ENCODE measurements at regions not wholly inside any gene's neighbourhood (a gene's known extent, or its start where the extent isn't known, plus 50 kb on each side); places are given as distances from the start of the nearest gene placed in this dataset.

GRCh38 chr13:109651854-109652253 lies 134.5 kb downstream of the IRS2 start (continued):
- no peak for TF ChIP-seq MLX (CRISPR knock-in tag; IDR thresholded peaks at IDR 0.05)

DNA sequence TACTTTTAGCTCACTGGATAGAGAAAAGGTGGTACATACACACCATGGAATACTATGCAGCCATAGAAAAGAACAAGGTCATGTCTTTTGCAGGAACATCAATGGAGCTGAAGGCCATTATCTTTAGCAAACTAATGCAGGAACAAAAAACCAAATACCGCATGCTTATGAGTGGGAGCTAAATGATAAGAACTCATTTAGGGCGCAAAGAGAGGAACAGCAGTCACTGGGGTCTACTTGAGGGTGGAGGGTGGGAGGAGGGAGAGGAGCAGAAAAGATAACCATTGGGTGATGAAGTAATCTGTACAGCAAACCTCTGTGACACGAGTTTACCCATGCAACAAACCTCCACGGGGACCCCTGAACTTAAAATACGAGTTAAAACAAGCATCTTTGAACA lies 135.1 kb downstream of the IRS2 start:
- DNase-seq (ENCODE audit: low spot score) (no peak), ATAC-seq (no peak)
- no peak overlapping the region for H3K4me3 Mint-ChIP-seq
- H3K9me3 Mint-ChIP-seq = peaks cover 9% of the 10 kb centered on the region
- TF ChIP-seq ELF4 (CRISPR knock-in tag; IDR thresholded peaks at IDR 0.05; ENCODE audit: low read depth) (no peak), STAT6 (CRISPR knock-in tag; conservative IDR thresholded peaks at IDR 0.05; ENCODE audit: low read depth) (no peak), GRHL2 (CRISPR knock-in tag; IDR thresholded peaks at IDR 0.05; ENCODE audit: insufficient replicate concordance, severe bottlenecking) (no peak), CREB1 (CRISPR knock-in tag; IDR thresholded peaks at IDR 0.05) (no peak), EMX1 (CRISPR knock-in tag; IDR thresholded peaks at IDR 0.05) (no peak), FOXP1 (CRISPR knock-in tag; IDR thresholded peaks at IDR 0.05; ENCODE audit: borderline replicate concordance) (no peak), CDX4 (CRISPR knock-in tag; IDR thresholded peaks at IDR 0.05; ENCODE audit: borderline replicate concordance) (no peak), MYBL2 (CRISPR knock-in tag; IDR thresholded peaks at IDR 0.05) (no peak), HMGA2 (CRISPR knock-in tag; IDR thresholded peaks at IDR 0.05) (no peak)
- TF ChIP-seq, protein P1, sequence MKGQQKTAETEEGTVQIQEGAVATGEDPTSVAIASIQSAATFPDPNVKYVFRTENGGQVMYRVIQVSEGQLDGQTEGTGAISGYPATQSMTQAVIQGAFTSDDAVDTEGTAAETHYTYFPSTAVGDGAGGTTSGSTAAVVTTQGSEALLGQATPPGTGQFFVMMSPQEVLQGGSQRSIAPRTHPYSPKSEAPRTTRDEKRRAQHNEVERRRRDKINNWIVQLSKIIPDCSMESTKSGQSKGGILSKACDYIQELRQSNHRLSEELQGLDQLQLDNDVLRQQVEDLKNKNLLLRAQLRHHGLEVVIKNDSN (CRISPR knock-in tag; IDR thresholded peaks at IDR 0.05) = no peak
- ChIA-PET CTCF (no interaction called here), POLR2A (no interaction called here)
- no peak overlapping the region for H3K27ac Mint-ChIP-seq
- no peaks in the 10 kb centered on the region for H3K36me3 Mint-ChIP-seq
- H3K27me3 Mint-ChIP-seq (ENCODE audit: low read depth) = no peaks in the 10 kb centered on the region
- H3K4me1 Mint-ChIP-seq = no peaks in the 10 kb centered on the region

GRCh38 chr13:109650861-109651260 lies 135.5 kb downstream of the IRS2 start:
- TF ChIP-seq, protein P2, sequence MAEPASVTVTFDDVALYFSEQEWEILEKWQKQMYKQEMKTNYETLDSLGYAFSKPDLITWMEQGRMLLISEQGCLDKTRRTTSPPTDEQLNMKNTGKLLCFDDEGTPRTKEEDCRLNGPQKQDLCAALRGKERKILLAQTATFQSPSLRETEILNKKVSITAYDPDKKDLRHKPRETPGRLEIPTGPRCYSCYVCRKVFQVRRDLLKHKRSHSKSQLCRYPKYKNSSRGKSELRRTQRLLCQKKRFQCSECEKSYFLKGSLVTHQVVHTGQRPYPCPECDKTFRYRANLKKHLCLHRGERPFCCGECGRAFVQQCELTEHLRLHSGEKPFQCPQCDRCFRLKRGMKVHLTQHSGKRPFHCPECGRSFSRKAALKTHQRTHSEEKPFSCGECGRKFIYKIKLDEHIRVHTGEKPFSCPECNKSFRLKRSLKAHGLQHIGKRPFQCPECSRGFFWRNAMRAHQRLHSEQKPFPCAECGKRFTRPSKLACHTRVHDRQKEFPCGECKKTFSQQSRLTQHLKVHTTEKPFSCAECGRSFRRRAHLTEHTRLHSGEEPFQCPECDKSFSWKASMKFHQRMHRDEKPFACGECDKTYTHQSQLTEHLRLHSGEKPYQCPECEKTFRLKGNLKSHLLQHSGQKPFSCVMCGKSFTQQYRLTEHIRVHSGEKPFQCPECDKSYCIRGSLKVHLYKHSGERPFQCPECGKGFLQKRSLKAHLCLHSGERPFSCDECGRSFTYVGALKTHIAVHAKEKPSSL (CRISPR knock-in tag; conservative IDR thresholded peaks at IDR 0.05) = no peak
- no peak for TF ChIP-seq MXD4 (CRISPR knock-in tag; IDR thresholded peaks at IDR 0.05; ENCODE audit: borderline replicate concordance)
- POLR2A ChIA-PET = no interaction called here
- no peak overlapping the region for H3K4me3 Mint-ChIP-seq
- CTCF ChIA-PET = no interaction called here
- DNase-seq (ENCODE audit: low spot score) (no peak), ATAC-seq (no peak)
- no peaks in the 10 kb centered on the region for H3K27me3 Mint-ChIP-seq (ENCODE audit: low read depth)
- H3K9me3 Mint-ChIP-seq = peaks cover 9% of the 10 kb centered on the region
- H3K36me3 Mint-ChIP-seq = no peaks in the 10 kb centered on the region
- no peak overlapping the region for H3K27ac Mint-ChIP-seq
- H3K4me1 Mint-ChIP-seq = no peaks in the 10 kb centered on the region

GRCh38 chr13:109649713-109650112 lies 136.7 kb downstream of the IRS2 start:
- no peak overlapping the region for H3K27ac Mint-ChIP-seq
- no peaks in the 10 kb centered on the region for H3K27me3 Mint-ChIP-seq (ENCODE audit: low read depth)
- no peak for TF ChIP-seq ERG (CRISPR knock-in tag; IDR thresholded peaks at IDR 0.05)
- no peak for TF ChIP-seq ATF1 (CRISPR knock-in tag; IDR thresholded peaks at IDR 0.05)
- TF ChIP-seq ZNF317 (CRISPR knock-in tag; IDR thresholded peaks at IDR 0.05; ENCODE audit: borderline replicate concordance, low read depth) = no peak
- no peak for TF ChIP-seq NFYB (CRISPR knock-in tag; conservative IDR thresholded peaks at IDR 0.05; ENCODE audit: low read depth)
- TF ChIP-seq, protein P2 (CRISPR knock-in tag; conservative IDR thresholded peaks at IDR 0.05) = no peak
- H3K4me1 Mint-ChIP-seq = no peaks in the 10 kb centered on the region
- peaks cover 9% of the 10 kb centered on the region for H3K9me3 Mint-ChIP-seq
- CTCF ChIA-PET = no interaction called here
- POLR2A ChIA-PET = no interaction called here
- DNase-seq (ENCODE audit: low spot score) (no peak), ATAC-seq (no peak)
- H3K36me3 Mint-ChIP-seq = no peaks in the 10 kb centered on the region
- H3K4me3 Mint-ChIP-seq = no peak overlapping the region
